ENCODE measurements at regions not wholly inside any gene's neighbourhood (a gene's known extent, or its start where the extent isn't known, plus 50 kb on each side); places are given as distances from the start of the nearest gene placed in this dataset.

DNA sequence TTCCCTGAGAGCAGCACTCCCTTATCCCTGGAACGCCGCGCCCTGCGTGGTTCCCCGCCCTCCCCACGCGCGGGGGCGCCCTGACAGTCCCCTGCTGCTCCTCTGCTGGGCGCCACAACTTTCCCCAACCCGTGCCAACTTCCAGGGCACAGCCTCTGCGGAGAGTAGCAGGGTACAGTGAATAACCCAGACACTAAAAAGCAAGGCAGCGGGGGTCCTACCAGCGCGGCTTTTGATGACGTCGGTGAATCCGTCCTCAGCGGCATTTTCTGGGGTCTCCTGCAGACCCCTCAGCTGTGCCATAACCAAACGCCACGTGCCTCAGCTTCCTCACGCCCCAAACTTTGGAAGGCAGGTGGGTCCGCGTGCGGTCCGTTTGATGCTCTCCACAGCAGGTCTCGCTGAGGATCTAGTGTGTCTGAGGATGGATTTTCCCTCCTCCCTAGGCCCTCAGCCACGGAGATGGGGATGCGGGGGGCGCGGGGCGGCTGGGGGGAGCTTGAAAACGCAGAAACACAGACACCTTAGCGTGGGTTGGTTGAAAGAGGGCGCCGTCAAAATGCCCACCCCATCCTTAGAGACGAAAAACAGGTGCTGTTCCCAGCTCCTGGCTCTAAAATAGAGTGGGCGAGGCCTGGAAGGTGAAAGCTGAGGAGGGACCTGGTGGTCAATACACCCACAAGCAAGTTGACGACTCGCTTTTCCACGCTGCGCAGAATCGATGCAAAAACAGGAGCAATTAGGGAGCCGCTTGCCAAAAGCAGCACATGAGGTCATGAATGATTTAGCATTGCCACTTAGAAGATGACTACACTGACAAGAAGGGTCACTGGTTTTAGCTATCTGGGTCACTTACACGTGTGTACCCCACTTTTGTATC is 405.6 kb downstream of the FAM47A start:
- no peak for DNase-seq (ENCODE audit: low spot score)

DNA sequence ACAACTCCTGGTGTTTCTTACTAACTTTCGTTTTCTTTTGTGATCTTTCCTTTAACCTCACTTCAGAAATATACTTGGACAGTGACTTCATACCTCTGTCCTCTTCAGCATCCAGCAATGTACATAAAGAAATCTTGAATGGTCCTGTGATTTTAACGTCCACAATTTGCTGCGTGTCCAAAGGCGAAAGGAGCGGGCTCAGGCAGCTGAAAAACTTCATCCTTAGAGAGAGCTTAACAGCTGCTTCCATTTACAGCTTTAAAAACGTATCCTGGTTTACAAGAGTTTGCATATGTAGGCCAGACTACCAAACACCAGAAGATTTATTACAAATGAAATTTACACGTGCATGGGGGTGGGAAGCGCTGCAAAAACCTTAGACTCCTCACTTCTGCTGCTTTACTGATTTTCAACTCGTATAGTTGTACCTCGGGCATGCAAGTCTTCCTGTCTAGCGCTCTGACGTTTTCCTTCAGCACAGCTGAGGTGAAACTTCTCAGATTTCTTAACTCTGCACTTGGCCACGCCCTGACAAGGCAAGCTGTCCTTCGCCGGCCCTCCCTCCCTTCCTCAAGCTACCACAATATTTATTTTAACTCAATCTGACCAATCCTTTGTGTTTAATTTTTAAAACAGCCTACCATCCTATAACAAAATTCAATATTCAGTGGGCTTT is 406.4 kb downstream of the FAM47A start:
- DNase-seq (ENCODE audit: low spot score), result no peak

DNA sequence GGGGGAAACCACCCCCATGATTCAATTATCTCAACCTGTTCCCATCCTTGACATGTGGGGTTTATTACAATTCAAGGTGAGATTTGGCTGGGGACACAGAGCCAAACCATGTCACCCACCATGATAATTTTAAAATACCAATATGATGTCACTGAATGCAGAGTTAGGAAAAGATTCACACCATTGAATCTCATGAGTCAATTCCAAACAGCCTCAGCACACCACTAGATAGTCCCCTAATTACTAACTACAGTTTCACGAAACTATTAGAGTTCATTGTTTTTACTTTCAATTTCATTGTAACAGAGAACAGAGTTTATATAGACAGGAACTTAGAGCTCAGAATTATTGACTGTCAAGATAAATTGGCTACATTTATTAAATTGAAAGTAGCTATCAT is 410.2 kb downstream of the FAM47A start:
- no peak for DNase-seq (ENCODE audit: low spot score)

DNA sequence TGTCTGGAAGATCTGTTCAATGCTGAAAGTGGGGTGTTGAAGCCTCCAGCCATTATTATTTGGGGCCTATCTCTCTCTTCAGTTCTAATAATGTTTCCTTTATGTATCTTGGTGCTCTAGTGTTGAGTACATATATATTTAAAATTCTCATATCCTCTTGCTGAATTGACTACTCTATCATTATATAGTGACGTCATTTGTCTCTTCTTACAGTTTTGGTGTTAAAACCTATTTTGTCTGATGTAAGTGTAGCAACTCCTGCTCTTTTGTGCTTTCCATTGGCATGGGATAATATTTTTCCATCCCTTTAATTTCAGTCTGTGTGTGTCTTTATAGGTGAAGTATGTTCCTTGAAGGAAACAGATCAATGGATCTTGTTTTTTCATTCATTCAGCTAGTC is 446.0 kb downstream of the FAM47A start:
- DNase-seq (ENCODE audit: low spot score), result no peak

Measured in SW480 (cell line).